Panc1 (cell line): ENCODE measurements at regions not wholly inside any gene's neighbourhood (a gene's known extent, or its start where the extent isn't known, plus 50 kb on each side); places are given as distances from the start of the nearest gene placed in this dataset.

ENCODE experiments used
- ATAC-seq: fragments of 200-7000 bp; cut with Tn5 transposase; 2 replicates; pipeline ENCODE4 v1.9.1; 2020; ENCODE audit warnings: mild to moderate bottlenecking, moderate library complexity
- BruUV-seq: library from RNA; stranded (reverse); fragments of 400-500 nt; replicated peaks from 2 replicates; lab custom pipeline; 2021; lab: Mats Ljungman, UMichigan
- CTCF ChIA-PET: fragments of 300-600 bp; sonication (Branson Sonifier 250); formaldehyde crosslinking; loops from one replicate; lab custom pipeline; 2022; ENCODE audit warnings: antibody characterized with exemption; lab: Charles Lee
- POLR2A ChIA-PET: fragments of 300-600 bp; sonication (Branson Sonifier 250); formaldehyde crosslinking; loops from one replicate; lab custom pipeline; 2022; ENCODE audit warnings: antibody characterized with exemption; lab: Charles Lee
- DNase-seq: peaks from one replicate; pipeline ENCODE4 v3.0.0-alpha.2; 2010; ENCODE audit warnings: low read depth, low spot score
- H3K27ac ChIP-seq: 2 replicates; pipeline ENCODE4 v1.5.1; 2011; ENCODE audit warnings: mild to moderate bottlenecking, low read length, inconsistent platforms
- H3K27me3 ChIP-seq: fragments of 200-500 bp; sonication (Bioruptor generic); 2 replicates; pipeline ENCODE4 v1.6.0; 2014; ENCODE audit warnings: low read length, inconsistent platforms; ENCODE audit not compliant: control insufficient read depth, insufficient read depth
- H3K36me3 ChIP-seq: fragments of 200-500 bp; sonication (Bioruptor generic); 2 replicates; pipeline ENCODE4 v1.5.1; 2014; ENCODE audit warnings: inconsistent platforms, mild to moderate bottlenecking, low read length, moderate library complexity; ENCODE audit not compliant: control insufficient read depth, insufficient read depth
- H3K4me1 ChIP-seq: 2 replicates; pipeline ENCODE4 v1.5.1; 2011; ENCODE audit warnings: inconsistent platforms, mild to moderate bottlenecking, low read length, moderate library complexity; ENCODE audit not compliant: control insufficient read depth, insufficient read depth
- H3K4me3 ChIP-seq, 2 experiments: 2 replicates each; pipeline ENCODE4 v1.5.1; 2011 to 2012; ENCODE audit warnings: low read depth in 2 of 2, low read length in 2 of 2, mild to moderate bottlenecking in 2 of 2, inconsistent platforms in 1 of 2, moderate library complexity in 1 of 2
- H3K9me3 ChIP-seq: fragments of 200-500 bp; sonication (Bioruptor generic); 2 replicates; pipeline ENCODE4 v1.5.1; 2014; ENCODE audit warnings: low read depth, mild to moderate bottlenecking, inconsistent platforms, low read length, moderate library complexity; ENCODE audit not compliant: control insufficient read depth, insufficient read depth
- POLR2AphosphoS5 ChIP-seq: IDR thresholded peaks from 2 replicates; pipeline ENCODE4 v1.6.1; 2012; ENCODE audit warnings: mild to moderate bottlenecking, low read depth, low read length, moderate library complexity
- REST ChIP-seq, 2 experiments: IDR thresholded peaks; 2 replicates each; pipeline ENCODE4 v1.6.1; 2011 to 2012; ENCODE audit warnings: low read depth in 2 of 2, control low read depth in 1 of 2, low read length in 1 of 2, mild to moderate bottlenecking in 1 of 2, moderate library complexity in 1 of 2; ENCODE audit not compliant: insufficient read depth in 1 of 2
- SIN3A ChIP-seq: IDR thresholded peaks from 2 replicates; pipeline ENCODE4 v1.6.1; 2012; ENCODE audit warnings: low read depth, mild to moderate bottlenecking, low read length, moderate library complexity, borderline replicate concordance; ENCODE audit not compliant: insufficient read depth
- TCF7L2 ChIP-seq: IDR thresholded peaks from 2 replicates; pipeline ENCODE4 v1.6.1; 2011; ENCODE audit warnings: mild to moderate bottlenecking, low read depth, low read length, inconsistent platforms
- in situ Hi-C: cut with HindIII; loops from 2 replicates; pipeline ENCODE4 v1.10.0; 2016; ENCODE audit warnings: low sequenced_read_pairs, low pct_unique_long_range_greater_than_20kb
- intact Hi-C: fragments of 100-400 bp; cut with micrococcal nuclease; formaldehyde crosslinking; loops from one replicate; pipeline ENCODE4 v1.10.0; 2022; ENCODE audit not compliant: unreplicated experiment
- TF ChIP-seq, protein P1 (sequence below): fragments of 450-650 bp; IDR thresholded peaks from 2 replicates; pipeline ENCODE4 v1.5.1; 2017; ENCODE audit warnings: mild to moderate bottlenecking

- Histone ChIP-seq H3K4me1 (no peaks in the 10 kb centered on the region), H3K27ac (no peak overlapping the region), H3K27me3 (peaks cover 8% of the 10 kb centered on the region; the same call in 1 of the 2 replicates), H3K9me3 (no peaks in the 10 kb centered on the region), H3K36me3 (no peaks in the 10 kb centered on the region), H3K4me3 (no peak overlapping the region)
- ATAC-seq: no peak
- ChIA-PET POLR2A (no interaction called here), CTCF (no interaction called here)
- in situ Hi-C loops: no loop called here
- TF ChIP-seq REST (IDR thresholded peaks at IDR 0.05; ENCODE audit: insufficient read depth in 1 of 2, low read depth in 2 of 2, low read length in 1 of 2) (no peak), SIN3A (no peak), TCF7L2 (no peak), POLR2AphosphoS5 (no peak)
- TF ChIP-seq, protein P1, sequence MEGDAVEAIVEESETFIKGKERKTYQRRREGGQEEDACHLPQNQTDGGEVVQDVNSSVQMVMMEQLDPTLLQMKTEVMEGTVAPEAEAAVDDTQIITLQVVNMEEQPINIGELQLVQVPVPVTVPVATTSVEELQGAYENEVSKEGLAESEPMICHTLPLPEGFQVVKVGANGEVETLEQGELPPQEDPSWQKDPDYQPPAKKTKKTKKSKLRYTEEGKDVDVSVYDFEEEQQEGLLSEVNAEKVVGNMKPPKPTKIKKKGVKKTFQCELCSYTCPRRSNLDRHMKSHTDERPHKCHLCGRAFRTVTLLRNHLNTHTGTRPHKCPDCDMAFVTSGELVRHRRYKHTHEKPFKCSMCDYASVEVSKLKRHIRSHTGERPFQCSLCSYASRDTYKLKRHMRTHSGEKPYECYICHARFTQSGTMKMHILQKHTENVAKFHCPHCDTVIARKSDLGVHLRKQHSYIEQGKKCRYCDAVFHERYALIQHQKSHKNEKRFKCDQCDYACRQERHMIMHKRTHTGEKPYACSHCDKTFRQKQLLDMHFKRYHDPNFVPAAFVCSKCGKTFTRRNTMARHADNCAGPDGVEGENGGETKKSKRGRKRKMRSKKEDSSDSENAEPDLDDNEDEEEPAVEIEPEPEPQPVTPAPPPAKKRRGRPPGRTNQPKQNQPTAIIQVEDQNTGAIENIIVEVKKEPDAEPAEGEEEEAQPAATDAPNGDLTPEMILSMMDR: no peak
- no peak for DNase-seq
- intact Hi-C loops: no loop called here
- no TSS peak for BruUV-seq
Observed at GRCh38 chr15:29432191-29433049, 162.8 kb upstream of the NSMCE3 start.

GRCh38 chr15:29430831-29431230, 161.2 kb upstream of the NSMCE3 start:
- TF ChIP-seq SIN3A: no peak
- Histone ChIP-seq H3K36me3 (no peaks in the 10 kb centered on the region), H3K27me3 (0 out of 2 replicates have a peak, but pooled peaks cover 2% of the 10 kb centered on the region), H3K9me3 (no peaks in the 10 kb centered on the region), H3K27ac (no peak overlapping the region), H3K4me3 (no peak overlapping the region), H3K4me1 (no peaks in the 10 kb centered on the region)
- DNase-seq: no peak
- in situ Hi-C loops (no loop called here), intact Hi-C loops (no loop called here)
- BruUV-seq: no TSS peak
- POLR2A ChIA-PET: no interaction called here
- ATAC-seq: no peak
- CTCF ChIA-PET: no interaction called here

- Histone ChIP-seq H3K36me3 (no peaks in the 10 kb centered on the region), H3K4me1 (no peaks in the 10 kb centered on the region), H3K27ac (no peak overlapping the region), H3K27me3 (0 out of 2 replicates have a peak, but pooled peaks cover 2% of the 10 kb centered on the region), H3K4me3 (no peak overlapping the region), H3K9me3 (no peaks in the 10 kb centered on the region)
- TF ChIP-seq TCF7L2 (no peak), REST (IDR thresholded peaks at IDR 0.05; ENCODE audit: insufficient read depth in 1 of 2, low read depth in 2 of 2, low read length in 1 of 2) (no peak), POLR2AphosphoS5 (no peak), SIN3A (no peak)
- TF ChIP-seq, protein P1: no peak
- ChIA-PET CTCF (no interaction called here), POLR2A (no interaction called here)
- no peak for ATAC-seq
- no peak for DNase-seq
- no TSS peak for BruUV-seq
- intact Hi-C loops: no loop called here
- in situ Hi-C loops: no loop called here
Observed at GRCh38 chr15:29430124-29430523, 160.5 kb upstream of the NSMCE3 start.
